B cell (primary cell): ENCODE measurements at regions not wholly inside any gene's neighbourhood (a gene's known extent, or its start where the extent isn't known, plus 50 kb on each side); places are given as distances from the start of the nearest gene placed in this dataset.

Experiments used
- ATAC-seq: fragments of 200-7000 bp; cut with Tn5 transposase; one replicate; pipeline ENCODE4 v1.10.0; 2021; ENCODE audit warnings: low read depth, mild to moderate bottlenecking, moderate number of reproducible peaks, moderate library complexity
- CTCF ChIA-PET: fragments of 350-600 bp; sonication (Branson Sonifier 250); formaldehyde crosslinking; loops from one replicate; lab custom pipeline; 2021; ENCODE audit warnings: antibody characterized with exemption, inconsistent platforms; lab: Charles Lee
- POLR2A ChIA-PET: fragments of 350-600 bp; sonication (Branson Sonifier 250); formaldehyde crosslinking; loops from one replicate; lab custom pipeline; 2021; ENCODE audit warnings: antibody characterized with exemption; lab: Charles Lee
- DNase-seq: peaks from one replicate; pipeline ENCODE4 v3.0.0; 2013
- H2AFZ ChIP-seq: 2 replicates; pipeline ENCODE4 v1.6.1; 2012; ENCODE audit warnings: mild to moderate bottlenecking, low read depth, low read length; ENCODE audit not compliant: insufficient read depth, poor library complexity, severe bottlenecking
- H3K27ac ChIP-seq, 2 donors: 1 replicate in 1 of 2; 2 replicates in 1 of 2; pipeline ENCODE4 v1.5.1; 2012 to 2013; ENCODE audit warnings: low read length in 2 of 2, mild to moderate bottlenecking in 2 of 2, moderate library complexity in 1 of 2
- H3K27me3 ChIP-seq, 4 experiments: fragments of 200-600 bp in 1 of 4; sonication (generic) in 1 of 4; replicated peaks in 1 of 4; 1 replicate in 2 of 4; 2 replicates in 2 of 4; pipeline versions ENCODE4 v1.6.1 to v1.7.0; 2013 to 2016; ENCODE audit warnings: low read length in 3 of 4, mild to moderate bottlenecking in 2 of 4, mixed read lengths in 1 of 4, moderate library complexity in 1 of 4; ENCODE audit not compliant: insufficient read depth in 4 of 4, control insufficient read depth in 3 of 4; ENCODE audit errors: control extremely low read depth in 1 of 4
- H3K36me3 ChIP-seq, 2 experiments: replicated peaks in 1 of 2; 1 replicate in 1 of 2; 2 replicates in 1 of 2; pipeline versions ENCODE4 v1.6.1 to v1.7.1; 2013; ENCODE audit warnings: low read length in 1 of 2; ENCODE audit not compliant: insufficient read depth in 2 of 2, control insufficient read depth in 1 of 2; ENCODE audit errors: control extremely low read depth in 1 of 2, extremely low read depth in 1 of 2
- H3K4me1 ChIP-seq, 2 donors: fragments of 200-600 bp in 1 of 2; sonication (generic) in 1 of 2; 1 replicate in 1 of 2; 2 replicates in 1 of 2; pipeline versions ENCODE4 v1.5.1 to v1.6.1; 2013 to 2017; ENCODE audit warnings: low read length in 2 of 2; ENCODE audit not compliant: control insufficient read depth in 2 of 2, insufficient read depth in 2 of 2
- H3K4me2 ChIP-seq: replicated peaks from 2 replicates; pipeline ENCODE3; 2012; ENCODE audit warnings: mild to moderate bottlenecking, low read depth, low read length; ENCODE audit not compliant: poor library complexity, severe bottlenecking
- H3K4me3 ChIP-seq, 5 experiments: fragments of 200-600 bp in 1 of 5; sonication (generic) in 1 of 5; 1 replicate in 3 of 5; 2 replicates in 2 of 5; pipeline versions ENCODE4 v1.5.1 to v1.7.0; 2011 to 2016; ENCODE audit warnings: low read length in 4 of 5, mild to moderate bottlenecking in 4 of 5, low read depth in 2 of 5, control low read depth in 1 of 5, moderate library complexity in 1 of 5; ENCODE audit not compliant: insufficient read depth in 1 of 5; ENCODE audit errors: control extremely low read depth in 1 of 5, extremely low read depth in 1 of 5
- H3K79me2 ChIP-seq: fragments of 200-600 bp; sonication (generic); one replicate; pipeline ENCODE4 v1.6.0; 2016; ENCODE audit warnings: low read length; ENCODE audit not compliant: control insufficient read depth, insufficient read depth
- H3K9ac ChIP-seq: fragments of 200-600 bp; sonication (generic); 2 replicates; pipeline ENCODE4 v1.6.1; 2017; ENCODE audit warnings: mild to moderate bottlenecking, low read length, moderate library complexity
- H3K9me3 ChIP-seq, 3 donors: one replicate each; pipeline versions ENCODE4 v1.6.1 to v1.7.1; 2013; ENCODE audit warnings: low read length in 2 of 3; ENCODE audit not compliant: control insufficient read depth in 2 of 3, insufficient read depth in 1 of 3; ENCODE audit errors: control extremely low read depth in 1 of 3
- H4K20me1 ChIP-seq: 2 replicates; pipeline ENCODE4 v1.6.0; 2012; ENCODE audit warnings: mild to moderate bottlenecking, low read length; ENCODE audit not compliant: insufficient read depth, control insufficient read depth, poor library complexity, severe bottlenecking
- H3K27ac Mint-ChIP-seq: one replicate; pipeline ENCODE4 v1.8.0; 2021; ENCODE audit warnings: mixed read lengths
- H3K27me3 Mint-ChIP-seq: one replicate; pipeline ENCODE4 v1.8.0; 2021; ENCODE audit warnings: mixed read lengths
- H3K4me1 Mint-ChIP-seq: one replicate; pipeline ENCODE4 v1.8.0; 2021; ENCODE audit warnings: mixed read lengths
- H3K4me3 Mint-ChIP-seq: one replicate; pipeline ENCODE4 v1.8.0; 2021; ENCODE audit warnings: mixed read lengths
- H3K9me3 Mint-ChIP-seq: one replicate; pipeline ENCODE4 v1.8.0; 2022; ENCODE audit warnings: mixed read lengths; ENCODE audit not compliant: insufficient read depth
- EZH2 ChIP-seq: IDR thresholded peaks from 2 replicates; pipeline ENCODE4 v1.6.1; 2012; ENCODE audit warnings: borderline replicate concordance, low read depth, mild to moderate bottlenecking, moderate library complexity, low read length; ENCODE audit not compliant: insufficient read depth, poor library complexity, severe bottlenecking
- WGBS: methylation state at CpG from one replicate; pipeline ENCODE4 v1.1.5; 2013; ENCODE audit warnings: missing lambda C conversion rate; ENCODE audit not compliant: insufficient coverage; 5-methylcytosine and 5-hydroxymethylcytosine counted together
- intact Hi-C: fragments of 100-400 bp; cut with micrococcal nuclease; formaldehyde crosslinking; loops from one replicate; pipeline ENCODE4 v1.10.0; 2022
- TF ChIP-seq, protein P1 (sequence below): fragments of 200-600 bp; IDR thresholded peaks from one replicate; pipeline ENCODE4 v1.8.0; 2022; ENCODE audit warnings: antibody characterized with exemption, mild to moderate bottlenecking

DNA sequence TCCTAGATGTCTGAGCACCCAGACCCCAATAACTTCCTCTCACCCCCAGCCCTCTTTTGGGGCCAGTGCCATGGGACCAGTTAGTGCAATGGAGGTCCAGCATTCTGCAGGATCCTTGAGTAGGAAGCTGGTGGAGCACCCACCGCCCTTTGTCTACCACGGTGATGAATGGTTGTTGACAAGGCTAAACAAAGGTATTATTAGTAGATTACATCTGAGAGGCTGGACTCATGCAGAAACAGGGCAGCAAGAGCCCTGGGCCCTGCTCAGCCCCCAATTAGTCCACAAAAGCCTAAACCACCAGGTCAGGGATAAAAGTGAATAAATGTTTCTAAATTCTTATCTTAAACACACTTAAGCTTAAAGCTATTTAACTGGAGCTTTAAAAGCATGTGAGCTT is 196.5 kb upstream of the TSHZ3 start:
- TF ChIP-seq, protein P1, sequence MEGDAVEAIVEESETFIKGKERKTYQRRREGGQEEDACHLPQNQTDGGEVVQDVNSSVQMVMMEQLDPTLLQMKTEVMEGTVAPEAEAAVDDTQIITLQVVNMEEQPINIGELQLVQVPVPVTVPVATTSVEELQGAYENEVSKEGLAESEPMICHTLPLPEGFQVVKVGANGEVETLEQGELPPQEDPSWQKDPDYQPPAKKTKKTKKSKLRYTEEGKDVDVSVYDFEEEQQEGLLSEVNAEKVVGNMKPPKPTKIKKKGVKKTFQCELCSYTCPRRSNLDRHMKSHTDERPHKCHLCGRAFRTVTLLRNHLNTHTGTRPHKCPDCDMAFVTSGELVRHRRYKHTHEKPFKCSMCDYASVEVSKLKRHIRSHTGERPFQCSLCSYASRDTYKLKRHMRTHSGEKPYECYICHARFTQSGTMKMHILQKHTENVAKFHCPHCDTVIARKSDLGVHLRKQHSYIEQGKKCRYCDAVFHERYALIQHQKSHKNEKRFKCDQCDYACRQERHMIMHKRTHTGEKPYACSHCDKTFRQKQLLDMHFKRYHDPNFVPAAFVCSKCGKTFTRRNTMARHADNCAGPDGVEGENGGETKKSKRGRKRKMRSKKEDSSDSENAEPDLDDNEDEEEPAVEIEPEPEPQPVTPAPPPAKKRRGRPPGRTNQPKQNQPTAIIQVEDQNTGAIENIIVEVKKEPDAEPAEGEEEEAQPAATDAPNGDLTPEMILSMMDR, result no peak
- no peak for TF ChIP-seq EZH2
- ChIA-PET CTCF (no interaction called here), POLR2A (no interaction called here)
- DNase-seq (no peak), ATAC-seq (no peak)
- H4K20me1 ChIP-seq, result no peaks in the 10 kb centered on the region
- H3K27ac Mint-ChIP-seq, result no peak overlapping the region
- H2AFZ ChIP-seq, result no peak overlapping the region
- H3K36me3 ChIP-seq, result no peaks in the 10 kb centered on the region
- no peaks in the 10 kb centered on the region for H3K4me1 Mint-ChIP-seq
- intact Hi-C loops, result no loop called here
- no peak overlapping the region for H3K27ac ChIP-seq
- no peak overlapping the region for H3K4me3 ChIP-seq
- peaks cover 8% of the 10 kb centered on the region for H3K9me3 Mint-ChIP-seq
- WGBS, result 60% methylated on average over 2 of the region's 2 CpGs
- no peaks in the 10 kb centered on the region for H3K79me2 ChIP-seq
- no peaks in the 10 kb centered on the region for H3K27me3 ChIP-seq
- H3K9ac ChIP-seq, result no peak overlapping the region
- H3K4me3 Mint-ChIP-seq, result no peak overlapping the region
- H3K27me3 Mint-ChIP-seq, result no peaks in the 10 kb centered on the region
- H3K4me2 ChIP-seq, result no peak overlapping the region
- peaks cover 0 to 8% (median 0%) of the 10 kb centered on the region in 3 donors for H3K9me3 ChIP-seq
- H3K4me1 ChIP-seq, result no peaks in the 10 kb centered on the region

DNA sequence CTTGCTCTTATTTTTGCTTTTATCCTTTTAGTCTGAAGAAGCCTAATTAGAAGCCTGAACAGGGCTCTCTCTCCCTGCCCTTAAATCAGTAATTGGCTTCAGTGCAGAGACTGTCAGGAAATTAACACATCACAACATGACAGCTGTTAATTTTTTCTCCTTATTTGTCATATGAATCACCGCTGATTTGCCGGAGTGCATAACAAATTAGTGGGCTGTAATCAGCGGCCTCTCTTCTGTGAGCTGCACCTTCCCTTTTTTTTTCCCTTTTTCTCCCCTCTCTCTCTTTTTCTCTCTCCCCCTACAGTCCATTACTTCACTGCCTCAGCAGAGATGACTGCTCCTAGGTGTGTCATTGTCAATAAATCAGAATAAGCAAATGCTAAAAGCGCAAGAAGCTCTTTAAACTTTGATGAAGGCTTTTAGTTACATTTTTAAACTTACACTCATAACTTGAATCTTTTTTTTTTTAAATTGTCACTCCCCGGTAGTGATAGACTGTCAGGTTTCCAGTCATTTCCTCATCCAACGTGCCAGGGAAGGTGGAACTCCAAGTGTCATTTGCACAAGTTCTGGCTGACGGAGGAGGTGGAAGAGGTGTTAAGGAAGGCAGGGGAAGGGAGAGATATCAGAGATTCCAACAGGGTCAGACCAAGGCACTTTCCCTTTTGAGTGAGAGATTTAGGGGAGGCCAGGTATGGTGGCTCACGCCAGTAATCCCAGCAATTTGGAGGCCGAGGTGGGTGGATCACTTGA is 197.1 kb upstream of the TSHZ3 start:
- ChIA-PET POLR2A (no interaction called here), CTCF (no interaction called here)
- Mint-ChIP-seq H3K27me3 (no peaks in the 10 kb centered on the region), H3K4me1 (no peaks in the 10 kb centered on the region), H3K4me3 (no peak overlapping the region), H3K9me3 (peaks cover 8% of the 10 kb centered on the region), H3K27ac (no peak overlapping the region)
- H3K4me1 ChIP-seq, result no peaks in the 10 kb centered on the region
- H3K9me3 ChIP-seq, result peaks cover 0 to 8% (median 0%) of the 10 kb centered on the region in 3 donors
- 96% methylated on average over 2 of the region's 9 CpGs for WGBS
- no peak overlapping the region for H3K27ac ChIP-seq
- no peaks in the 10 kb centered on the region for H4K20me1 ChIP-seq
- H2AFZ ChIP-seq, result no peak overlapping the region
- DNase-seq (no peak), ATAC-seq (no peak)
- H3K4me3 ChIP-seq, result no peak overlapping the region
- H3K79me2 ChIP-seq, result no peaks in the 10 kb centered on the region
- H3K27me3 ChIP-seq, result no peaks in the 10 kb centered on the region
- H3K9ac ChIP-seq, result no peak overlapping the region
- no peak overlapping the region for H3K4me2 ChIP-seq
- intact Hi-C loops, result no loop called here
- no peaks in the 10 kb centered on the region for H3K36me3 ChIP-seq
- TF ChIP-seq, protein P1, result no peak
- TF ChIP-seq EZH2, result no peak
